SK-N-SH (cell line): ENCODE measurements at regions not wholly inside any gene's neighbourhood (a gene's known extent, or its start where the extent isn't known, plus 50 kb on each side); places are given as distances from the start of the nearest gene placed in this dataset.

ENCODE experiments used
- CTCF ChIA-PET: fragments of 300-600, 350-600 bp; formaldehyde crosslinking; extraction: SDS; loops from one replicate; lab custom pipeline; 2021; lab: Yijun Ruan, JAX
- POLR2A ChIA-PET: fragments of 350-600 bp; sonication (Branson Sonifier 250); formaldehyde crosslinking; extraction: SDS; loops from one replicate; lab custom pipeline; 2020; ENCODE audit warnings: antibody characterized with exemption, inconsistent platforms; lab: Yijun Ruan, JAX
- DNase-seq: peaks from one replicate; pipeline ENCODE4 v3.0.0; 2012
- H2AFZ ChIP-seq: fragments of 200-600 bp; sonication (generic); 2 replicates; pipeline ENCODE4 v1.8.1; 2016; ENCODE audit warnings: antibody characterized with exemption, mild to moderate bottlenecking, low read depth
- H3F3A ChIP-seq: fragments of 200-600 bp; sonication (generic); replicated peaks from 2 replicates; pipeline ENCODE3; 2016; ENCODE audit warnings: antibody characterized with exemption, mild to moderate bottlenecking; ENCODE audit not compliant: insufficient read depth
- H3K27ac ChIP-seq, 2 experiments: fragments of 200-500 bp in 1 of 2; fragments of 200-600 bp in 1 of 2; sonication (Bioruptor generic) in 1 of 2; sonication (generic), shearing (Covaris generic) in 1 of 2; 2 replicates each; pipeline versions ENCODE4 v1.5.1 to v1.6.1; 2014 to 2016; ENCODE audit warnings: low read depth in 2 of 2, inconsistent platforms in 1 of 2, low read length in 1 of 2, mild to moderate bottlenecking in 1 of 2, mixed read lengths in 1 of 2
- H3K27me3 ChIP-seq: fragments of 200-600 bp; sonication (generic), shearing (Covaris generic); 2 replicates; pipeline ENCODE4 v1.6.1; 2016; ENCODE audit warnings: mixed run types; ENCODE audit not compliant: insufficient read depth
- H3K36me3 ChIP-seq, 2 experiments: fragments of 200-500 bp in 1 of 2; fragments of 200-600 bp in 1 of 2; sonication (Bioruptor generic) in 1 of 2; sonication (generic) in 1 of 2; replicated peaks in 1 of 2; 2 replicates each; pipeline versions ENCODE3 to v1.5.1; 2014 to 2016; ENCODE audit warnings: low read length in 1 of 2, mild to moderate bottlenecking in 1 of 2; ENCODE audit not compliant: insufficient read depth in 2 of 2, control insufficient read depth in 1 of 2
- H3K4me1 ChIP-seq, 2 experiments: fragments of 200-500 bp in 1 of 2; fragments of 200-600 bp in 1 of 2; sonication (Bioruptor generic) in 1 of 2; sonication (generic), shearing (Covaris generic) in 1 of 2; 2 replicates each; pipeline versions ENCODE4 v1.5.1 to v1.6.1; 2014 to 2016; ENCODE audit warnings: low read depth in 1 of 2, low read length in 1 of 2, mixed run types in 1 of 2; ENCODE audit not compliant: insufficient read depth in 2 of 2, control insufficient read depth in 1 of 2
- H3K4me2 ChIP-seq: fragments of 200-600 bp; sonication (generic), shearing (Covaris generic); 2 replicates; pipeline ENCODE4 v1.6.1; 2017; ENCODE audit warnings: mixed run types
- H3K4me3 ChIP-seq, 2 experiments: fragments of 200-500 bp in 1 of 2; fragments of 200-600 bp in 1 of 2; sonication (Bioruptor generic) in 1 of 2; sonication (generic), shearing (Covaris generic) in 1 of 2; 2 replicates each; pipeline versions ENCODE4 v1.5.1 to v1.8.1; 2014 to 2016; ENCODE audit warnings: low read depth in 2 of 2, inconsistent platforms in 1 of 2, low read length in 1 of 2, mild to moderate bottlenecking in 1 of 2, mixed read lengths in 1 of 2, moderate library complexity in 1 of 2
- H3K79me2 ChIP-seq: fragments of 200-600 bp; sonication (generic); 2 replicates; pipeline ENCODE4 v1.8.1; 2017; ENCODE audit warnings: mild to moderate bottlenecking; ENCODE audit not compliant: insufficient read depth
- H3K9ac ChIP-seq: fragments of 200-600 bp; sonication (generic); 2 replicates; pipeline ENCODE4 v1.6.1; 2017; ENCODE audit warnings: mixed run types
- H3K9me2 ChIP-seq: fragments of 200-600 bp; sonication (generic); 2 replicates; pipeline ENCODE4 v1.6.1; 2017; ENCODE audit warnings: mixed run types
- H3K9me3 ChIP-seq: fragments of 200-600 bp; sonication (generic); 2 replicates; pipeline ENCODE4 v1.6.1; 2017; ENCODE audit warnings: mixed run types, mild to moderate bottlenecking, moderate library complexity
- H4K20me1 ChIP-seq: fragments of 200-600 bp; sonication (generic); 2 replicates; pipeline ENCODE4 v1.6.1; 2017; ENCODE audit warnings: mild to moderate bottlenecking, mixed run types; ENCODE audit not compliant: insufficient read depth
- ELF1 ChIP-seq: IDR thresholded peaks from 2 replicates; pipeline ENCODE4 v1.4.0; 2012
- FOSL2 ChIP-seq: IDR thresholded peaks from 2 replicates; pipeline ENCODE4 v1.4.0; 2012; ENCODE audit warnings: low read depth, mild to moderate bottlenecking, moderate library complexity, borderline replicate concordance
- FOXJ3 ChIP-seq: sonication (generic); formaldehyde crosslinking; IDR thresholded peaks from 2 replicates; pipeline ENCODE4 v1.5.1; 2020; ENCODE audit warnings: mild to moderate bottlenecking, missing genetic modification reagents
- FOXM1 ChIP-seq: IDR thresholded peaks from 2 replicates; pipeline ENCODE4 v1.4.0; 2012; ENCODE audit warnings: low read depth, mild to moderate bottlenecking
- GABPA ChIP-seq: IDR thresholded peaks from 2 replicates; pipeline ENCODE4 v1.4.0; 2012; ENCODE audit warnings: low read depth, mild to moderate bottlenecking
- GATA2 ChIP-seq: sonication (generic); formaldehyde crosslinking; IDR thresholded peaks from 2 replicates; pipeline ENCODE4 v1.5.0; 2020; ENCODE audit warnings: mild to moderate bottlenecking, missing genetic modification reagents
- JUND ChIP-seq: IDR thresholded peaks from 2 replicates; pipeline ENCODE4 v1.4.0; 2012
- MAX ChIP-seq: IDR thresholded peaks from 2 replicates; pipeline ENCODE4 v1.4.0; 2012; ENCODE audit warnings: low read depth
- MEF2A ChIP-seq: IDR thresholded peaks from 2 replicates; pipeline ENCODE4 v1.4.0; 2012; ENCODE audit warnings: low read depth, borderline replicate concordance
- MXI1 ChIP-seq: IDR thresholded peaks from 2 replicates; pipeline ENCODE4 v1.6.1; 2012; ENCODE audit warnings: mild to moderate bottlenecking, low read depth, low read length, improper control_type of control experiment
- NFIC ChIP-seq: IDR thresholded peaks from 2 replicates; pipeline ENCODE4 v1.4.0; 2012; ENCODE audit warnings: borderline replicate concordance
- RAD21 ChIP-seq: IDR thresholded peaks from 2 replicates; pipeline ENCODE4 v1.6.1; 2012; ENCODE audit warnings: mild to moderate bottlenecking, low read length
- RCOR1 ChIP-seq: fragments of 150-350 bp; IDR thresholded peaks from 2 replicates; pipeline ENCODE4 v1.6.1; 2017; ENCODE audit warnings: antibody characterized with exemption, low read length
- REST ChIP-seq: IDR thresholded peaks from 2 replicates; pipeline ENCODE4 v1.6.1; 2012; ENCODE audit warnings: mild to moderate bottlenecking, low read depth, low read length, moderate library complexity
- RFX5 ChIP-seq: IDR thresholded peaks from 2 replicates; pipeline ENCODE4 v1.6.1; 2012; ENCODE audit warnings: mild to moderate bottlenecking, improper control_type of control experiment, low read length
- SMC3 ChIP-seq: IDR thresholded peaks from 2 replicates; pipeline ENCODE4 v1.6.1; 2012; ENCODE audit warnings: low read depth, low read length, improper control_type of control experiment
- TCF12 ChIP-seq: IDR thresholded peaks from 2 replicates; pipeline ENCODE4 v1.4.0; 2012
- USF1 ChIP-seq: IDR thresholded peaks from 2 replicates; pipeline ENCODE4 v1.4.0; 2012; ENCODE audit warnings: low read depth, borderline replicate concordance
- YY1 ChIP-seq: IDR thresholded peaks from 2 replicates; pipeline ENCODE4 v1.4.0; 2012; ENCODE audit warnings: low read depth, mild to moderate bottlenecking
- WGBS: methylation state at CpG from one replicate; pipeline ENCODE4 v1.1.6; 2017; ENCODE audit warnings: low lambda C conversion rate; 5-methylcytosine and 5-hydroxymethylcytosine counted together

- Histone ChIP-seq H3K9ac (no peak overlapping the region), H3K9me3 (no peaks in the 10 kb centered on the region), H3K36me3 (no peaks in the 10 kb centered on the region), H3F3A (no peaks in the 10 kb centered on the region), H3K79me2 (no peaks in the 10 kb centered on the region), H3K27me3 (no peaks in the 10 kb centered on the region), H3K4me3 (no peak overlapping the region), H3K27ac (no peak overlapping the region), H3K9me2 (0 out of 2 replicates have a peak, but pooled peaks cover 3% of the 10 kb centered on the region), H2AFZ (no peak overlapping the region), H3K4me2 (no peak overlapping the region), H3K4me1 (peaks cover 0 to 4% of the 10 kb centered on the region in 2 experiments; a peak in 1 of 4 replicates), H4K20me1 (no peaks in the 10 kb centered on the region)
- WGBS = 59% methylated on average over 5 of the region's 5 CpGs
- POLR2A ChIA-PET = no interaction called here
- DNase-seq = no peak
- CTCF ChIA-PET = interaction anchor here (1.0 kb wide), 1 partner anchor 240 kb away, joined by 3 read pairs; no protein-coding TSS in a partner anchor
- TF ChIP-seq NFIC = no peak
- TF ChIP-seq JUND = no peak
- TF ChIP-seq RAD21 = no peak
- no peak for TF ChIP-seq FOSL2
- no peak for TF ChIP-seq MXI1
- no peak for TF ChIP-seq TCF12
- no peak for TF ChIP-seq GABPA
- no peak for TF ChIP-seq GATA2
- TF ChIP-seq ELF1 = no peak
- TF ChIP-seq FOXM1 = no peak
Measured at GRCh38 chr6:12653486-12653885, 63.1 kb upstream of the PHACTR1 start.

GRCh38 chr6:12654107-12654506 is 62.5 kb upstream of the PHACTR1 start:
- H3K79me2 ChIP-seq = no peaks in the 10 kb centered on the region
- POLR2A ChIA-PET = no interaction called here

More at GRCh38 chr6:12654107-12654506, 62.5 kb upstream of the PHACTR1 start:
- Histone ChIP-seq H3K9ac (no peak overlapping the region), H3K4me1 (peaks cover 0 to 4% of the 10 kb centered on the region in 2 experiments; a peak in 1 of 4 replicates), H3K9me3 (no peaks in the 10 kb centered on the region), H3K4me3 (no peak overlapping the region), H3K9me2 (0 out of 2 replicates have a peak, but pooled peaks cover 3% of the 10 kb centered on the region), H3F3A (no peaks in the 10 kb centered on the region), H3K4me2 (no peak overlapping the region), H3K27me3 (no peaks in the 10 kb centered on the region), H4K20me1 (no peaks in the 10 kb centered on the region), H2AFZ (no peak overlapping the region), H3K36me3 (no peaks in the 10 kb centered on the region), H3K27ac (no peak overlapping the region)
- CTCF ChIA-PET = interaction anchor here (1.0 to 3.5 kb wide), 2 partner anchors 16 to 240 kb away, joined by 3 to 14 read pairs; no protein-coding TSS in a partner anchor
- TF ChIP-seq MEF2A (no peak), USF1 (no peak), FOXJ3 (CRISPR knock-in tag) (no peak), RCOR1 (no peak), MAX (no peak), RFX5 (no peak), REST (no peak), SMC3 (no peak), YY1 (no peak)
- DNase-seq = no peak
- WGBS = 29% methylated on average over 3 of the region's 3 CpGs
